Heart left ventricle (tissue), 13 donors: ENCODE measurements at regions not wholly inside any gene's neighbourhood (a gene's known extent, or its start where the extent isn't known, plus 50 kb on each side); places are given as distances from the start of the nearest gene placed in this dataset.

Source experiments
- CTCF ChIP-seq, 12 donors: fragments of 200-600 bp; sonication (generic) in 4 of 12; IDR thresholded peaks; one replicate each; pipeline versions ENCODE4 v1.5.0 to v1.8.0; 2018 to 2022; ENCODE audit warnings: antibody characterized with exemption in 12 of 12, mild to moderate bottlenecking in 5 of 12
- POLR2A ChIP-seq, 2 donors: fragments of 450-650 bp; IDR thresholded peaks; one replicate each; pipeline ENCODE4 v1.6.1; 2017; ENCODE audit warnings: antibody characterized with exemption in 2 of 2, mild to moderate bottlenecking in 2 of 2, moderate library complexity in 2 of 2
- donor health status: ischemic (EF 13 %, LVEDD 7.1; RV severe dilation, severe dysfunction).
- donor health status: DM: no; HTN: yes; CAD: no.
- donor health status: DM: no; HTN: no; CAD: no.
- donor health status: ischemic (EF 25% LVEDD 6.9; RV normal size, moderate dysfunction).
- donor health status: ischemic (EF 25% LVEDD 5.7; RV mildly dilated, moderate dysfunction).
- donor health status: ischemic (EF 35%, LVEDD 5.7; RV mildly dilated, moderate dysfunction).
- donor health status: nonischemic (EF 11% LVEDD 7.7; RV severe dilation, severe dysfunction).
- donor health status: DM: yes; HTN: yes; CAD: no.
- donor health status: PGD.
- donor health status: ischemic (EF 29% LVEDD 5.4; RV normal size, mild dysfunction).
- donor health status: nonischemic (EF 23%, LVEDD 6.1; RV moderate dilation, normal function).

GRCh38 chr1:102821707-102822106, 286.6 kb downstream of the COL11A1 start:
- TF ChIP-seq POLR2A (IDR thresholded peaks at IDR 0.05) (no peak), CTCF (IDR thresholded peaks at IDR 0.05) (no peak)
